GM11168 (cell line): ENCODE measurements at regions not wholly inside any gene's neighbourhood (a gene's known extent, or its start where the extent isn't known, plus 50 kb on each side); places are given as distances from the start of the nearest gene placed in this dataset.

Experiments
- in situ Hi-C: fragments of 300-500 bp; cut with MboI; formaldehyde crosslinking; loops from one replicate; pipeline ENCODE4 v1.12.0; 2022; ENCODE audit warnings: low sequenced_read_pairs; ENCODE audit not compliant: unreplicated experiment

DNA sequence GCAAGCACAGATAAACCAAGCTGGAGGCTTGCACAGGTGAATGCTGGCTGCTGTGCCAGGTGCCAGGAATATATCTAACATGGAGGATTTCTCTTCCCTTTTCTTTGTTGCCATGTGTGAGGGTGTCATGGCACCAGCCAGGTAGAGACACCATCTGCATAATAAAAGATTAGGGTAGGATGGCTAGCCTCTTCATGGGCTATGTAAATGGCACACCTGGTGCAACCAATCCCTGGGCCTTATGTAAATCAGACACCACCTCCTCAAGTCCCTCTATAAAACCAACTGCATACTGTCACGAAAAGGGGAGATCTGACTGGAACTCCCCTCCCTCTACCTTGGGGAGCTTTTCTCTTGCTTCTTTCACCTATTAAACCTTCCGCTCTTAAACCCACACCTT lies 322.5 kb upstream of the POM121L12 start:
- in situ Hi-C loops = no loop called here

DNA sequence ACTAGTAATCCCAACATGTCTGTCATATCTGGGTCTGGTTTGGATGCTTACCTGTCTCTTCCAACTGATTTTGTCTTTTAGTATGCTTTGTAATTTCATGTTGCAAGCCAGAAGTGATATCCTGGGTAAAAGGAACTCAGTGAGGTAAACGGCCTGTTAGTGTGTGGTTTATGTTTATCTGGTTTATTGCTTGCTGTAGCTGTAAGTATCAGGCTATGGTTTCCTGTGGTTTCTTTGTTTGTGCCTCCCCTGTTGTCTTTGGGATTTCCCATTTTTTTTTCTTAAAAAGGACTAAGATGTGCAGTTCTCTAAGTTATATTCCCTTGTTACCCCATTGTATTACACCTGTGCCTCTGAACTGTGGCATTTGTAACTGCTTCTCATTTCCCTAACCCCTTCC lies 323.5 kb upstream of the POM121L12 start:
- in situ Hi-C loops = no loop called here

DNA sequence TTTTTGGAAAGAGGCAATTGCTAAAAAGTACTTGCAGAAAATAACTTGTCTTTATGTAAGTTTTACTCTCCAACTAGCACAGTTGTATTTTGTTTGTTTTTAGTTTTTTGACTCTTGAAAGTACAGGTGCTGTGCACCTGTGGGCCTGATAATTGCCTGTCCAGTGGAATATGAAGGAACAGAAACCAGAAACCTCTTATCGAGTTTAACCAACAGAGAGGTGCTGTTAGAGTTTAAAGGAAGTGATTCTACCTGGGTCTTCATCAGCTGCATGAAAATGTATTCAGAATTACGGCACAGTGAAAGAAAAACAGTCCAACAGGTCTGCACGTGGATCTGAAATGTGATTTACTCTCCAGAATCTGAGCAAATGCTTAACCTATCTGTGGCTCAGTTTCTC lies 326.6 kb upstream of the POM121L12 start:
- in situ Hi-C loops = no loop called here

DNA sequence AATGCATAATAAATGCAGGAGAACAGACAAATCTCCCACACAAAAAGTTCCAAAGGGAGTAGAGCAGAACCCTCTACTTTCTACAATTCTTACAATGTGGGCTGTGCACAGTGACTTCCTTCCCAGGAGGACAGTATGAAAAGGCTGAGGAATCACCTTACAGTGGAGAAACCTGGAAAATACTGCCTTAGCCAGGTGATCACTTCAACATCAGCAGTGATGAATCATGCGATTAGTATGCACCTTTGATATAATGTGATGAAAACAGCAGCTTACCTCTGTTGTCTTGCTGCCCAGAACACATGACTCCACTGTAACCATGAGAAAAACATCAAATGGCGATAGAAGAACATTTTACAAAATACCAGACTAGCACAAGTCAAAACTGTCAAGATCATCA lies 329.7 kb upstream of the POM121L12 start:
- in situ Hi-C loops = no loop called here

DNA sequence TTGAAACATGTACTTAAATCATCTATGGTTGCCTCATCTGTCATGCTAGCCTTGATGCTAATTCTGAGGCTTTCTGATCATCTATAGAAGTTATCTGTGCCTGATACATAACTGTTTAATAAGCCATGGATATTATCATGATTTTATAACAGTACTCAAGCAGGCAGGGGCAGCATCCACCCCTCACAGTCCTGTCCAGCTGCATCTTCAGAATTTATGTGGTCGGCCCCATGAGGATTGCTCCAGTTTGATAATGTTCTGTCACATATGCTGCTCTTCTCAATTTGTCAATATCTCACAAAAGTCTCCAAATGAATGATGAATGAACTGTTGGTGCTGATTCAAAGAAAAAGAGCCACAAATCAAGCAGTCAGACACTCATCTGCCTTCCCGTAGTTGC lies 335.1 kb upstream of the POM121L12 start:
- in situ Hi-C loops = no loop called here

DNA sequence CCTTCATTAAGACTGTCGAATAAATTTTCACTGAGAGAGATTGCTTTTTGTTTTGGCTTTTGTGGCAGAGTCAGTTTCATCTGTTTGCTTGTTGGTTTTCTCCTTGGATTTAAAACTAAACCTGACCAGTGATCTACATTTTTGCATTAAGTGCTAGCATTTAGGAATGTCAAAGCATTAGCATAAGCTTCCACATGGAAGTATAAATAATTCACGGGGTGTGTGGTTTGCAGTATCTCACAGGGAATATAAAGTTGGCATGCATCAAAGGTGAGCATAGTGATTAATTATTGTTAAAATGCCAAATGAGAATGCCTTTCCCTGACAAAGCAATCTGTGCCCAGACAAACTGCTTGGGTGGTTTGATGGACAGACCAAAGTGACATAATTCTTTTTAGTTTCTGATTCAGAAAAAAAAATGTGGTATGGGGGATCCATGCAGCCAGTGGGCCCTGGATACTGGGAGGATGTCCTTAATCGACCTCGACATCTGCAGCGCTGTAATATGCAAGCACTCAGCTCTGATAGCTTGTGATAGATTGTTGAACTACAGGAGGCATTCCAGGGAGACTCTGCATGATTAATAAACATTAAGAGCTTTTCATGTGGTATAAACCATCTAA lies 339.3 kb upstream of the POM121L12 start:
- in situ Hi-C loops = no loop called here

DNA sequence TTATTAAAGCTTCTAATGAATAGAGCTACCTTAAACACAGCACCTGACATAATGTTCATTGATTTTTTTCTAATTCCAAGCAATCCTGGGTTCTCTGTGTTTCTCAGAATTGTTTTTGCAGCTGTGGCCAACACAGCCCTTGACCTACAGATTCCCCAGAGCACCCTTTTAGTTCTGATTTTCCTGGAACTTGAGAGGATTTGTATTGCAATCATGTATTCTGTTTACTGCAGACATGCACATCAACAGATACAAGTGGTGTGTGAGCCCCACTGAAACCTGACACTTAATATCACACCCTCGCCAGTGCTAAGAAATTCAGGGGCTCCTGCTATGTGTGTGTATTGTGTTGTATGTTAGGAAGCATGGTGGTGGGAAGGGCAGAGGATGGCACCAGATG lies 344.2 kb upstream of the POM121L12 start:
- in situ Hi-C loops = no loop called here

DNA sequence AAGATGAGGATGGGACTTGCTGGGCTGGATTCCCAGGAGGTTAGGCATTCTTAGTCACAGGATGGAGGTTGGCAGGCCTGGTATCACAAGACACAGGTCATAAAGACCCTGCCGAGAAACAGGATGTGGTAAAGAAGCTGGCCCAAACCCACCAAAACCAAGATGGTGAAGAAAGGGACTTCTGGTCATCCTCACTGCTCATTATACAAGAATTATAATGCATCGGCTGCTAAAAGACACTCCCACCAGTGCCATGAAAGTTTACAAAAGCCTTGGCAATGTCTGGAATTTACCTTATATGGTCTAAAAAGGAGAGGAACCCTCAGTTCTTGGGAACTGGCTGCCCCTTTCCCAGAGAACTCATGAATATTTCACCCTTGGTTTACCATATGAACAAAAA lies 345.5 kb upstream of the POM121L12 start:
- in situ Hi-C loops = no loop called here

DNA sequence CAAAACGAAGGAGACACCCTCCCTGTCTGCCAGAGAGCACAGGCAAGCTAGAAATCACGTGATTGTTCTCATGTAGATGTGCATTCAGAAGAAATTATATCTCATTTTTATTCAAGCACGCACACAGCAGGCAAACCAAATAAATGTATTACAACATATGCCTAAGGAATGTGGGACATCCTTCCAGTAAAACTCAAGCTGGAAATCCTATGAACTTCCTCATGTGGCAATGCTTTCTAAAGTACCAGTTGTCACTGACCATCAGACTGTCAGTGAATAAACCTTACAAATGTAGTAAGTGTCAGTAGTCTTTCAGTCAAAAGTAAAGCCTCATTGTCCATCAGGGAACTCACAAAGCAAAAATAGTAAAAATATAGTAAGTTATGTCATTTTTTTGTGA lies 350.1 kb upstream of the POM121L12 start:
- in situ Hi-C loops = no loop called here

DNA sequence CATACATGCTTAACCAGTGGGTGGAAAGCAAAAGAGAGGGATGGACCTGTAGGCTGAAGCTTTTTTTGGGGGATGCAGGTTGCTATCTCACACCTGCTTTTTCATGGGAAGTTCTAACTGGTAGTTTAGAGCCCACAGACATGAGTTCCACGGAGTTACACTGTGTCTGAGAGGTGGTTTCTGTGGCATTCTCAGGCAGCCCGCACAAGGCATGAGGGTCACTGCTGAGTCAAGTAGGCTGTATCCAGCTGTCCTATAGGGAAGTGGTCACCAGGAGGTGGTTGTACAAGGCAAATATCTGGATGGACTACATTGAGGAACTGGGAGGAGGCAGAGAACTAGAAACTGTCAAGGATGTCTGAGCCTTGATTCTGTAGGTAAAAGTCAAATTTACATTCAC lies 351.0 kb upstream of the POM121L12 start:
- in situ Hi-C loops = no loop called here

DNA sequence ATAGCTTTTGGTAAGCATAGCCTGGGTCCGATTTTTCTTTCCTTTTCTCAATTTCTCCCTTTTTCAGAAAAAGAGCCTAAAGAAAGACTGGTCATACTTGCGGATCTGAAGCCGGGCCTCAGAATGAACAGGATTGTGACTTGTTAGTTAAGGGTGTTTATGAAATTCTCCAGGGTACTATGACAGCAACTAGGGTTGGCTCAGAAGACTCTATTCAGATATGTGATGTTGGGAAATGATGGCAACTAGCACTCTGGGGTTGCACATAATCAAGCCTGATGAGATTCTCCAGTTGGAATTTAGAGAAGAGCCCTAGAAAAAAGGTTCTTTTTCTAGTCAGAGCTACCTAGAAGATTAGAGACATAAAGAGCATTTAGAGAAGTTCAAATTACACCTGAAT lies 352.4 kb upstream of the POM121L12 start:
- in situ Hi-C loops = no loop called here

DNA sequence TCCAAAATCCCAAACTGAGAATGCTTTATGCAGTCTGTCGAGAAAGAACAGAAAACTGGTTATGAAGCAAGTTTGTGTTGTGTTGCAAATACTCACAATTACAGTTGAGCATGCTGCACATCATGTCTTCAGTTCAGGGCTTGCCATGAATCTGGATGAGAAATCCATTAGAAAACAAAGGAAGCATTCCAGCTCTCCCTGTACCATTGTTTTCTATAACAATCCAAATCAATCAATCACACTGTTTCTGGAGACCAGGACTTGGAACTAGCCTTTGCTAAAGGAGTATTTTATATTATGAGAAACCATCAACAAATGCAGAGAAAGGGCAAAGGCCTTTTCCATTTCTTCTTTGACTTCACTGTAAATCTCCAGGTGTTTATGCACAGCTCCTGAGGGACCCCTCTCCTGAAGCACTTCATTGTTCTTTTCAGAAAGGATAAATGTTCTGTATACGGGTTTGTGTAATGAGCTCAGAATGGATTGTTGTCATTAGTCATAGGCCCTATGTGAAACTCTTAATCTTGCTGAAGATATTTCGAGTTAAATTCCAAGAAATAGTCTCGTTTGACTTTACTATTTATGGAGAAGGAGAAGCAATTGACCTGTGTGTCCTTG lies 364.7 kb upstream of the POM121L12 start:
- in situ Hi-C loops = no loop called here

DNA sequence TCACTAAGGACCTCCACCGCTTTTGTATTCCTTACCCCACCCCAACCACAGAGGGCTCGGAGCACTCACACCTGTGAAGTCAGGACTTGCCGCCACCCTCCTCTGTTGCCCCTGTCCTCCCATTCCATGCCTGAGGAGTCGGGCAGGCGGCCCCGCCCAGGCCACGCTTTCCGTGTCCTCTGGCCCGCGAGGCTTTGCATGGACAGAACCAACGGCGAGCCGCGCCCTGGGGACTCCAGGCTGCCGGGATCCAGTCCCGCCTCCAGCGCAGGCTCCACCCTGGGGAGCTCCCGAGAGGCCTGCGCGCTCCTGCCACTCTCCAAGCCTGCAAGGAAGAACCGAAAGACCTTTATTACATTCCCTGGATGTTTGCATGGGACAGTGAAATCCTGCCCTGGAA lies 366.4 kb upstream of the POM121L12 start:
- in situ Hi-C loops = no loop called here

DNA sequence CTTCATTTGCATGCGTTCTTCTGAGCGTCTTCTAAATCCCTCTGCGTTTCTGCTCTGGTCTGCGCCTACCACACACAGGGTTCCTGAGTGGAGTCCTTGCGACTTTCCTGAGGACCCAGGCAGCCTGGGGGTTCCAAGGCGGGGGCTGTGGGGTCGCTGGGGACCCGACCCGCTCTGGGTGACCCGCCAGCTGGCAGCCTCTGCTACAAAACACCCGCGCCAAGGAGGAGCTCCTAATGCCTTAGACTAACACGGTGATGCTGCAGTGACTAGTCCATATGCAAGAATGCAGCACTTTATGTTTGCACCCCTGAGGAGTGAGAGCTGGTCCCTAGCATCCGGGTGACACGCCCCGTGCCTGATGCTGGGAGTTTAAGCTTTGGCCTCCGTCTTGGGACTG lies 367.0 kb upstream of the POM121L12 start:
- in situ Hi-C loops = no loop called here

DNA sequence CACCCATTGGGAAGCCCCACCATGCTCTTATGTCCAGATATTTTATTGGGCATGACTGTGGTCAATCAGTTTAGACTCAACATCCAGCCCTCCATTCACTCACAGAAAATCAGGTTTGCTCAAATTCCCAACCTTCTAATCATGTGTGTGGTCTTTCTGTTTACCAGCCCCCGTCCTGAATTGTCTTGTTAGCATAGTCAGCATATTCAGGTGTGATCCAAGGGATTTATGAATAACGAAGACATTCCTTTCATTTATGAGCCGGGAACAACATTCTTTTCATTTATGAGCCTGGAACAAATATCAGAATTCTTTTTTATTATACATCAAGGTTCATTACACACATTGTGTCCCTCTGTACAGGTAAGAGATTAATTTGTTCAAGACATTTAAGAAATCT lies 376.3 kb upstream of the POM121L12 start:
- in situ Hi-C loops = no loop called here

DNA sequence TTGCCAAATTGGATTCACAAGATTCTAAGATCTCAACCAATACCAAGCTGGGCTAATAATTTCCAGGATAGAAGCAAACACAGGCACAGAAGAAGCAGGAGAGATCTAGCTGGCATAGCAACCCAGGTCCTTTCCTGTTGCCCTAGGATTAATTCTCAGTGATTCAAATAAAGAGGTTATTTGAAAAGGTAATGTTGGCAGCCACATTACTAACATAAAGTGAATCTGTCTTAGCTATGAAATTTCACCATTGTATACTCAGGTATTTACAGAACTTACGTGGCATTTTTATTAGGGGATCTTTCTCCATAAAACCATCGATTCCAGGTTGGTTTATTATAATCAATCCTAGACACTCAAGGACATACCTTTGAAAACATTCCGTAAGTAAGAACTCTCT lies 379.3 kb upstream of the POM121L12 start:
- in situ Hi-C loops = no loop called here

DNA sequence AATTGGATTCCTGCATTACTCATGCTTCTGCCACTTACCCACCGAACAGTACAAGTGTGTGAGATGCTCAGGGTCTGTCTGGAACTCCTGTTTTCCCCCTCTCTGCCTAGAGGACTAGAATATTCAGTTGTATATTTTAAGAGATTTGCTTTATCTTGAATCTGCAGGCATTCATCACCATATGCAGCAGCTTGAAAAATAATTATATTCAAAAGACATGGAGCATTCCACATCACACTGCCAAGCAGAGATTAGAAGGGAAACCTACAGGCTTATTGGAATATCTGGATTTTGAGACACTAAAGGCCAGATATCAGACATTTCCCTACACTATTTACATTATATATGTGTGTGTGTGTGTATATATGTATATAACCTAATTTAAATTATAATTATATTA lies 382.8 kb upstream of the POM121L12 start:
- in situ Hi-C loops = no loop called here

DNA sequence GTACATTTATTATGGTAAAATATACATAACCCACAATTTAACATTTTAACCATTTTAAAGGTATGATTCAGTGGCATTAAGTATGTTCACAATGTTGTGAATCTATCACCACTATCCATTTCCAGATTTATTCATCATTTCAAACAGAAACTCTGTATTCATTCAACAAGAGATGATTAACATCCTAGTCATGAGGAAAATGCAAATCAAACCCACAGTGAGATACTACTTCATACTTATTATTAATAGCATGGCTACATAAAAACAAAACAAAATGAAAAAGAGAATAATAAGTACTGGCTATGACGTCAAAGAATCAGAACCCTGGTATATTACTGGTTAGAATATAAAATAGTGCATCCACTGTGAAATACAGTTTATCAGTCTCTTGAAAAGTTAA lies 386.6 kb upstream of the POM121L12 start:
- in situ Hi-C loops = no loop called here

DNA sequence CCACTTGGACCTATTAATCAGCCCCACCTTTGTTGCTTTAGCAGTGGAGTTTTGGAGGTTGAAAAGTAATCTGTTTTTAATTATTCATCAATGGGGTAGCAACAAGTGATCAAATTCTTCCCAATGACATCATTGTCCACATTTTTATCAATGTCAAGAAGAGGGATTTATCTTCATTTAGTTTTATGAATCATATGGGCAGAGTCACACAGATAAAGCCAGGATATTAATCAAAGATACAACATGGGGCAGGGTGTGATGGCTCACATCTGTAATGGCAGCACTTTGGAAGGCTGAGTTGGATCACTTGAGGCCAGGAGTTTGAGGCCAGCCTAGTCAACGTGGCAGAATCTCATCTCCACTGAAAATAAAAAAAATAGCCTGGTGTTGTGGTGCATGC lies 388.4 kb upstream of the POM121L12 start:
- in situ Hi-C loops = no loop called here

DNA sequence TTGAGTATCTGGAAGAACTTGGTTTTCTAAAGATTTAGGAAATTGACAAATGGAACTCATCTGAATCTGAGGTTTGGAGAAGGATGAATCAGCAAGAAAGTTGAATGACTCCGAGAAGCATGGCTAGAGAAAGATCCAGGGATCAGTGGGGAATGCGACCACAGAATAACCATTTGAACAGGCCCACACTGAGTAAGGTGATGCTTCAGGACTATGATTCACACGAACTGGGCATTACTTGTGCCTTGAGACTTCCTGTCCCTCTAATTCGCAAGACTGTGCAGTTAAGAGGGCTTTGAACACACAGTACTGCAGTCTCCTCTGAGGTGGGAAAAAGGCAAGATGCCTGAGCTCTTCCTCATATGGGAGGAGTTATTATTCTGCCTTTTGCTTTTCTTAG lies 395.5 kb upstream of the POM121L12 start:
- in situ Hi-C loops = no loop called here

DNA sequence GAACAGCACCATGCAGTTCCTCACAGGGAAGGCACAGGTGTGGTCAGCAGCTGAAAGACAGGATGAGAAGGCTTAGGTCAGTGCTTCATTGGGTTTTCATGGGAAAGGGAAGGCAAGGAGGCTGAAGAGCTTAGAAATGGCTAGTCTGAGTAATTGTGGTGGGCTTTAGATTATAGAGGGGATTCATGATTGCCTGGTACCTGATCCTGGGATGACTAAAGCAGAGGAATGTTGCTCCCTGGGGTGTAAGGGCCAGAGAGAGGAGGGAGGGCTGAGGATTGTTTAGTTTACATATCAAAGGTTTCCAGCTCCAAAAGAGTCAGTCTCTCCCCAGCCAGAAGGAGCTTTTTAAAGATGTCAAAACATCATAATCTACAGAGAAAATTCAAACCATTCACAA lies 396.3 kb upstream of the POM121L12 start:
- in situ Hi-C loops = no loop called here

DNA sequence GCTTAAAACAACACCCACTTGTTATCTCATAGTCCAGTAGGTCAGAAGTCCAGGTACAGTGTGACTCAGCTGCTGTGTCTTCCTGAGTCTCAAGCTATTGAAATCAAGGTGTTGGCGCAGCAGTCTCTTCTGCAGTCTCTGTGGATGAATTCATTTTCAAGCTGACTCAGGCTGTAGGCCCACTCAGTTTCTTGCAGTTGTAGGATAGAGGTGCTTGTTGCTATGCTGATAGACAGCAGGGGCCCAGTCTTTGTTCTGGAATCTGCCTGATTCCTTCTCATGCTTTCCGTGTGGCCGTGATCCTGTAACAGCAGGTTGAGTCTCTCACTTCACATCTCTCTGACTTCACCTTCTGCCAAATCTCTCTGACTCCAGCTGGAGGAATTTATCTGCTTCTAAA lies 400.4 kb upstream of the POM121L12 start:
- in situ Hi-C loops = no loop called here

DNA sequence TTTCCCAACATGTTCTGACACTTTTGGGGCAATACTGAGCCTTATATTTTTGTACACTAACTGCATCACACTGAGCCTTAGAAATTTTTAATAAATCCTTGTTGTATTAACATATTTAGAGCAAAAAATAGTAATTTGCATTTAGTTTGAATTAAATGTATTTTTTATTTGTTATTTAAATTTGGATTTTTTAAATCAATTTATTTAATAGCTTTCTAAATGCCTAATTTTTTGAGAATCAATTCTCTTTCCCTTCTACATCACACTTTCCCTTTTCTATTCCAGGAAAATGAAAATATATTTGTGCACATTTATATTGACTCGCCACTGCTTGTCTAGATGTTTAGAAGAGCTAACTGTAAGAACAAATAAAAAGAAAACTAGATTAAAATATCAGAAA lies 414.6 kb upstream of the POM121L12 start:
- in situ Hi-C loops = no loop called here
